ENCODE measurements at regions not wholly inside any gene's neighbourhood (a gene's known extent, or its start where the extent isn't known, plus 50 kb on each side); places are given as distances from the start of the nearest gene placed in this dataset.

- no peak for DNase-seq (ENCODE audit: low spot score)
- in situ Hi-C loops (cut with MboI; ENCODE audit: low sequenced_read_pairs, unreplicated experiment), result no loop called here
Observed at GRCh38 chr9:94005272-94005901, 50.2 kb upstream of the BARX1 start.

More at GRCh38 chr9:94005272-94005901, 50.2 kb upstream of the BARX1 start:
- TF ChIP-seq CTCF (IDR thresholded peaks at IDR 0.05; ENCODE audit: borderline replicate concordance, control extremely low read depth, extremely low read depth, insufficient read depth, missing control alignments), result no peak

All from GM13976 (cell line).